Astrocyte (in vitro differentiated cells and primary cell): ENCODE measurements at regions not wholly inside any gene's neighbourhood (a gene's known extent, or its start where the extent isn't known, plus 50 kb on each side); places are given as distances from the start of the nearest gene placed in this dataset.
A peak's percentile ranks its signal among the peaks of the same experiment; 100 is the strongest.
"Not testable (repeated sequence)": the region's sequence is repeated elsewhere in the genome, so short reads cannot be mapped to it uniquely, and the experiment has no call there.

Experiments used
- DNase-seq: peaks from one replicate; pipeline ENCODE4 v3.0.0-alpha.2; 2010; ENCODE audit warnings: low read depth
- FAIRE-seq: peaks from 2 replicates; lab custom pipeline; 2011; peaks lifted over from hg19 to GRCh38; lab: Jason Lieb, UNC
- H2AFZ ChIP-seq: 2 replicates; pipeline ENCODE4 v1.6.0; 2012; ENCODE audit warnings: low read depth, low read length, inconsistent platforms
- H3K27ac ChIP-seq: 2 replicates; pipeline ENCODE4 v1.5.1; 2011; ENCODE audit warnings: low read depth, low read length, inconsistent platforms
- H3K27me3 ChIP-seq: 2 replicates; pipeline ENCODE4 v1.6.0; 2011; ENCODE audit warnings: low read length, inconsistent platforms; ENCODE audit not compliant: insufficient read depth
- H3K36me3 ChIP-seq: 2 replicates; pipeline ENCODE4 v1.5.1; 2011; ENCODE audit warnings: low read length, inconsistent platforms; ENCODE audit not compliant: insufficient read depth
- H3K4me1 ChIP-seq: 2 replicates; pipeline ENCODE4 v1.5.1; 2011; ENCODE audit warnings: low read length, inconsistent platforms; ENCODE audit not compliant: insufficient read depth
- H3K4me2 ChIP-seq: 2 replicates; pipeline ENCODE4 v1.6.0; 2012; ENCODE audit warnings: low read length, inconsistent platforms
- H3K4me3 ChIP-seq: 2 replicates; pipeline ENCODE4 v1.5.1; 2011; ENCODE audit warnings: low read depth, mild to moderate bottlenecking, low read length, inconsistent platforms; ENCODE audit not compliant: insufficient read depth
- H3K79me2 ChIP-seq: 2 replicates; pipeline ENCODE4 v1.6.0; 2012; ENCODE audit warnings: mild to moderate bottlenecking, low read length, inconsistent platforms; ENCODE audit not compliant: insufficient read depth
- H3K9ac ChIP-seq: 2 replicates; pipeline ENCODE4 v1.6.0; 2012; ENCODE audit warnings: mild to moderate bottlenecking, low read length, inconsistent platforms
- H3K9me3 ChIP-seq: 2 replicates; pipeline ENCODE4 v1.5.1; 2012; ENCODE audit warnings: low read depth, mild to moderate bottlenecking, low read length, inconsistent platforms; ENCODE audit not compliant: insufficient read depth
- H4K20me1 ChIP-seq: 2 replicates; pipeline ENCODE4 v1.6.0; 2012; ENCODE audit warnings: low read length, inconsistent platforms; ENCODE audit not compliant: insufficient read depth
- H3K27ac Mint-ChIP-seq: one replicate; pipeline ENCODE4 v1.8.0; 2021; ENCODE audit warnings: mild to moderate bottlenecking, mixed read lengths; ENCODE audit not compliant: unreplicated experiment
- H3K27me3 Mint-ChIP-seq: one replicate; pipeline ENCODE4 v1.8.0; 2021; ENCODE audit warnings: low read depth, mixed read lengths; ENCODE audit not compliant: unreplicated experiment
- H3K36me3 Mint-ChIP-seq: one replicate; pipeline ENCODE4 v1.8.0; 2021; ENCODE audit warnings: low read depth, mixed read lengths; ENCODE audit not compliant: unreplicated experiment
- H3K4me1 Mint-ChIP-seq: one replicate; pipeline ENCODE4 v1.8.0; 2021; ENCODE audit warnings: low read depth, mixed read lengths; ENCODE audit not compliant: unreplicated experiment
- H3K4me3 Mint-ChIP-seq: one replicate; pipeline ENCODE4 v1.8.0; 2021; ENCODE audit warnings: mild to moderate bottlenecking, moderate library complexity, mixed read lengths; ENCODE audit not compliant: unreplicated experiment
- H3K9me3 Mint-ChIP-seq: one replicate; pipeline ENCODE4 v1.8.0; 2021; ENCODE audit warnings: mild to moderate bottlenecking, mixed read lengths; ENCODE audit not compliant: unreplicated experiment
- CTCF ChIP-seq: IDR thresholded peaks from 2 replicates; pipeline ENCODE4 v1.5.1; 2011; ENCODE audit warnings: low read depth, mild to moderate bottlenecking, inconsistent platforms, low read length, moderate library complexity; ENCODE audit not compliant: insufficient read depth
- EZH2 ChIP-seq: IDR thresholded peaks from 2 replicates; pipeline ENCODE4 v1.6.1; 2012; ENCODE audit warnings: mild to moderate bottlenecking, low read length, inconsistent platforms; ENCODE audit not compliant: insufficient read depth

GRCh38 chr4:137905930-137906329 is 336.2 kb downstream of the SLC7A11 start:
- TF ChIP-seq EZH2 (no peak), CTCF (no peak)
- H3K79me2 ChIP-seq, result no peaks in the 10 kb centered on the region
- H4K20me1 ChIP-seq, result no peaks in the 10 kb centered on the region
- peaks cover 3% of the 10 kb centered on the region for H3K4me1 Mint-ChIP-seq
- H3K4me3 ChIP-seq, result no peak overlapping the region
- no peaks in the 10 kb centered on the region for H3K27me3 ChIP-seq
- FAIRE-seq, result no peak
- no peaks in the 10 kb centered on the region for H3K9me3 Mint-ChIP-seq
- peak; percentile 7 for DNase-seq
- H3K27ac Mint-ChIP-seq, result no peak overlapping the region
- H3K36me3 Mint-ChIP-seq, result no peaks in the 10 kb centered on the region
- no peak overlapping the region for H3K9ac ChIP-seq
- no peaks in the 10 kb centered on the region for H3K9me3 ChIP-seq
- no peak overlapping the region for H2AFZ ChIP-seq
- no peaks in the 10 kb centered on the region for H3K4me1 ChIP-seq
- no peaks in the 10 kb centered on the region for H3K27me3 Mint-ChIP-seq
- H3K4me3 Mint-ChIP-seq, result no peak overlapping the region
- no peak overlapping the region for H3K4me2 ChIP-seq
- H3K36me3 ChIP-seq, result no peaks in the 10 kb centered on the region
- no peak overlapping the region for H3K27ac ChIP-seq

GRCh38 chr4:137901114-137901513 is 341.0 kb downstream of the SLC7A11 start:
- Mint-ChIP-seq H3K4me1 (peaks cover 3% of the 10 kb centered on the region), H3K27ac (no peak overlapping the region), H3K27me3 (no peaks in the 10 kb centered on the region), H3K9me3 (no peaks in the 10 kb centered on the region), H3K36me3 (no peaks in the 10 kb centered on the region), H3K4me3 (no peak overlapping the region)
- DNase-seq (no peak), FAIRE-seq (no peak)
- no peaks in the 10 kb centered on the region for H3K27me3 ChIP-seq
- no peak for TF ChIP-seq EZH2
- no peak overlapping the region for H3K27ac ChIP-seq
- no peaks in the 10 kb centered on the region for H3K9me3 ChIP-seq
- no peak overlapping the region for H3K4me3 ChIP-seq
- no peak overlapping the region for H3K9ac ChIP-seq
- no peaks in the 10 kb centered on the region for H3K36me3 ChIP-seq
- H3K4me2 ChIP-seq, result no peak overlapping the region
- H3K4me1 ChIP-seq, result no peaks in the 10 kb centered on the region
- H2AFZ ChIP-seq, result no peak overlapping the region
- no peaks in the 10 kb centered on the region for H3K79me2 ChIP-seq
- no peaks in the 10 kb centered on the region for H4K20me1 ChIP-seq

- no peak overlapping the region for H3K4me2 ChIP-seq
- DNase-seq, result peak; percentile 23
- FAIRE-seq, result no peak
- H3K4me1 ChIP-seq, result no peaks in the 10 kb centered on the region
- Mint-ChIP-seq H3K36me3 (no peaks in the 10 kb centered on the region), H3K9me3 (peaks cover 4% of the 10 kb centered on the region), H3K4me3 (no peak overlapping the region), H3K27ac (no peak overlapping the region), H3K27me3 (no peaks in the 10 kb centered on the region), H3K4me1 (no peaks in the 10 kb centered on the region)
- no peak overlapping the region for H3K4me3 ChIP-seq
- H4K20me1 ChIP-seq, result no peaks in the 10 kb centered on the region
- H3K27me3 ChIP-seq, result no peaks in the 10 kb centered on the region
- no peaks in the 10 kb centered on the region for H3K36me3 ChIP-seq
- H3K27ac ChIP-seq, result no peak overlapping the region
- H3K9ac ChIP-seq, result no peak overlapping the region
- H3K79me2 ChIP-seq, result no peaks in the 10 kb centered on the region
- no peaks in the 10 kb centered on the region for H3K9me3 ChIP-seq
- no peak for TF ChIP-seq EZH2
- no peak for TF ChIP-seq CTCF
- no peak overlapping the region for H2AFZ ChIP-seq
Measured at GRCh38 chr4:137896221-137896737, 345.9 kb downstream of the SLC7A11 start.

- not testable (repeated sequence) for H3K4me1 Mint-ChIP-seq, DNase-seq, H3K36me3 ChIP-seq, FAIRE-seq, H3K9me3 ChIP-seq, H3K9ac ChIP-seq, H3K4me1 ChIP-seq, H3K27me3 Mint-ChIP-seq, H3K27ac ChIP-seq, H3K27me3 ChIP-seq, H3K79me2 ChIP-seq, H4K20me1 ChIP-seq, H2AFZ ChIP-seq, H3K27ac Mint-ChIP-seq, H3K36me3 Mint-ChIP-seq, H3K9me3 Mint-ChIP-seq, H3K4me2 ChIP-seq, H3K4me3 ChIP-seq, H3K4me3 Mint-ChIP-seq
Measured at GRCh38 chr4:137895515-137895914, 346.6 kb downstream of the SLC7A11 start.
